Adrenal gland (tissue), 9 donors: ENCODE measurements at regions not wholly inside any gene's neighbourhood (a gene's known extent, or its start where the extent isn't known, plus 50 kb on each side); places are given as distances from the start of the nearest gene placed in this dataset.

Source experiments
- DNase-seq, 7 donors: peaks; one replicate each; pipeline ENCODE4 v3.0.0-alpha.2; 2019 to 2020
- H3K27ac ChIP-seq, 5 donors: fragments of 200-600 bp; sonication (generic) in 4 of 5; 1 replicate in 3 of 5; 2 replicates in 2 of 5; pipeline versions ENCODE4 v1.5.1 to v1.8.0; 2016 to 2020; ENCODE audit warnings: mild to moderate bottlenecking in 1 of 5
- H3K27me3 ChIP-seq: fragments of 200-600 bp; 2 replicates; pipeline ENCODE4 v1.8.0; 2021
- H3K36me3 ChIP-seq, 2 donors: fragments of 200-600 bp; replicated peaks in 1 of 2; 1 replicate in 1 of 2; 2 replicates in 1 of 2; pipeline versions ENCODE4 v1.5.1 to v1.8.0; 2018 to 2022
- H3K4me1 ChIP-seq, 2 donors: fragments of 200-600 bp; replicated peaks in 1 of 2; 1 replicate in 1 of 2; 2 replicates in 1 of 2; pipeline versions ENCODE4 v1.5.1 to v1.8.0; 2018 to 2021
- H3K4me3 ChIP-seq, 4 donors: fragments of 200-600 bp; sonication (generic) in 3 of 4; one replicate each; pipeline ENCODE4 v1.5.1; 2016 to 2018
- H3K9me3 ChIP-seq, 3 donors: fragments of 200-600 bp; sonication (generic) in 1 of 3; replicated peaks in 1 of 3; 1 replicate in 2 of 3; 2 replicates in 1 of 3; pipeline versions ENCODE4 v1.5.1 to v1.8.0; 2016 to 2021
- CTCF ChIP-seq, 6 experiments: fragments of 450-650 bp in 4 of 6; fragments of 200-600 bp in 2 of 6; sonication (generic) in 1 of 6; IDR thresholded peaks; 1 replicate in 5 of 6; 2 replicates in 1 of 6; pipeline versions ENCODE4 v1.5.1 to v1.8.0; 2016 to 2021; ENCODE audit warnings: antibody characterized with exemption in 6 of 6, mild to moderate bottlenecking in 2 of 6, moderate library complexity in 1 of 6
- POLR2A ChIP-seq, 2 donors: fragments of 450-650 bp; IDR thresholded peaks; one replicate each; pipeline ENCODE4 v1.6.1; 2017; ENCODE audit warnings: antibody characterized with exemption in 2 of 2, mild to moderate bottlenecking in 2 of 2, moderate library complexity in 1 of 2
- WGBS, 4 donors: extraction: QIAGEN DNeasy Blood & Tissue Kit in 2 of 4; methylation state at CpG; one replicate each; pipeline versions ENCODE4 v1.1.5 to v1.1.7; 2013 to 2017; 5-methylcytosine and 5-hydroxymethylcytosine counted together
- intact Hi-C, 2 donors: fragments of 100-400 bp; cut with DNase I; formaldehyde crosslinking; loops; one replicate each; pipeline versions ENCODE4 v1.14.1 to v1.15.0; 2022 to 2023
- donor health status: healthy with polysubstance abuse.
- donor health status: Bipolar disorder and iron deficiency.
- donor health status: DM: yes; HTN: yes; CAD: no.
- donor health status: DM: no; HTN: no; CAD: no.
- donor health status: DM: no; HTN: no; CAD: no.

- no peak for DNase-seq
- Histone ChIP-seq H3K9me3 (no peaks in the 10 kb centered on the region), H3K4me1 (no peaks in the 10 kb centered on the region), H3K36me3 (no peaks in the 10 kb centered on the region), H3K27me3 (no peaks in the 10 kb centered on the region), H3K4me3 (no peak overlapping the region), H3K27ac (no peak overlapping the region)
- 70 to 86% (median 73%) methylated on average over 15 to 20 of the region's 20 CpGs for WGBS, 4 donors
- no peak for TF ChIP-seq POLR2A (IDR thresholded peaks at IDR 0.05)
- TF ChIP-seq CTCF (IDR thresholded peaks at IDR 0.05): no peak
- intact Hi-C loops: no loop called here
These were observed 65.4 kb downstream of the RBFOX3 start for GRCh38 chr17:79545251-79546005.

GRCh38 chr17:79544142-79544914 is 66.5 kb downstream of the RBFOX3 start:
- H3K4me3 ChIP-seq: no peak overlapping the region
- TF ChIP-seq CTCF (IDR thresholded peaks at IDR 0.05) (no peak), POLR2A (IDR thresholded peaks at IDR 0.05) (no peak)
- no peak for DNase-seq
- H3K9me3 ChIP-seq: no peaks in the 10 kb centered on the region
- H3K4me1 ChIP-seq: no peaks in the 10 kb centered on the region
- no peaks in the 10 kb centered on the region for H3K27me3 ChIP-seq
- no peaks in the 10 kb centered on the region for H3K36me3 ChIP-seq
- H3K27ac ChIP-seq: no peak overlapping the region
- WGBS, 4 donors: 71 to 81% (median 81%) methylated on average over 17 to 19 of the region's 19 CpGs
- intact Hi-C loops: no loop called here

- Histone ChIP-seq H3K4me3 (no peak overlapping the region), H3K9me3 (no peaks in the 10 kb centered on the region), H3K4me1 (no peaks in the 10 kb centered on the region), H3K36me3 (no peaks in the 10 kb centered on the region), H3K27me3 (no peaks in the 10 kb centered on the region), H3K27ac (no peak overlapping the region)
- intact Hi-C loops: no loop called here
- DNase-seq: no peak
- no peak for TF ChIP-seq POLR2A (IDR thresholded peaks at IDR 0.05)
- no peak for TF ChIP-seq CTCF (IDR thresholded peaks at IDR 0.05)
- 23 to 38% (median 25%) methylated on average over 13 to 15 of the region's 15 CpGs for WGBS, 4 donors
These were observed 67.3 kb downstream of the RBFOX3 start for GRCh38 chr17:79543531-79543930.

GRCh38 chr17:79542718-79543117 is 68.1 kb downstream of the RBFOX3 start:
- Histone ChIP-seq H3K9me3 (no peaks in the 10 kb centered on the region), H3K4me3 (no peak overlapping the region), H3K4me1 (no peaks in the 10 kb centered on the region), H3K27ac (no peak overlapping the region), H3K36me3 (no peaks in the 10 kb centered on the region), H3K27me3 (no peaks in the 10 kb centered on the region)
- intact Hi-C loops: no loop called here
- 79 to 85% (median 81%) methylated on average over 8 of the region's 8 CpGs for WGBS, 4 donors
- no peak for DNase-seq
- TF ChIP-seq POLR2A (IDR thresholded peaks at IDR 0.05): no peak
- TF ChIP-seq CTCF (IDR thresholded peaks at IDR 0.05): no peak
